ENCODE measurements at regions not wholly inside any gene's neighbourhood (a gene's known extent, or its start where the extent isn't known, plus 50 kb on each side); places are given as distances from the start of the nearest gene placed in this dataset.

GRCh38 chr21:20760221-20760620 lies 238.0 kb upstream of the NCAM2 start:
- TF ChIP-seq, protein P1, sequence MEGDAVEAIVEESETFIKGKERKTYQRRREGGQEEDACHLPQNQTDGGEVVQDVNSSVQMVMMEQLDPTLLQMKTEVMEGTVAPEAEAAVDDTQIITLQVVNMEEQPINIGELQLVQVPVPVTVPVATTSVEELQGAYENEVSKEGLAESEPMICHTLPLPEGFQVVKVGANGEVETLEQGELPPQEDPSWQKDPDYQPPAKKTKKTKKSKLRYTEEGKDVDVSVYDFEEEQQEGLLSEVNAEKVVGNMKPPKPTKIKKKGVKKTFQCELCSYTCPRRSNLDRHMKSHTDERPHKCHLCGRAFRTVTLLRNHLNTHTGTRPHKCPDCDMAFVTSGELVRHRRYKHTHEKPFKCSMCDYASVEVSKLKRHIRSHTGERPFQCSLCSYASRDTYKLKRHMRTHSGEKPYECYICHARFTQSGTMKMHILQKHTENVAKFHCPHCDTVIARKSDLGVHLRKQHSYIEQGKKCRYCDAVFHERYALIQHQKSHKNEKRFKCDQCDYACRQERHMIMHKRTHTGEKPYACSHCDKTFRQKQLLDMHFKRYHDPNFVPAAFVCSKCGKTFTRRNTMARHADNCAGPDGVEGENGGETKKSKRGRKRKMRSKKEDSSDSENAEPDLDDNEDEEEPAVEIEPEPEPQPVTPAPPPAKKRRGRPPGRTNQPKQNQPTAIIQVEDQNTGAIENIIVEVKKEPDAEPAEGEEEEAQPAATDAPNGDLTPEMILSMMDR (IDR thresholded peaks at IDR 0.05; ENCODE audit: borderline replicate concordance, control extremely low read depth, extremely low read depth, insufficient read depth, missing control alignments), result no peak
- DNase-seq (ENCODE audit: low spot score), result no peak
- in situ Hi-C loops (cut with MboI; ENCODE audit: low sequenced_read_pairs, unreplicated experiment), result no loop called here

- in situ Hi-C loops (cut with MboI; ENCODE audit: low sequenced_read_pairs, unreplicated experiment), result no loop called here
Measured at GRCh38 chr21:20774737-20775136, 223.5 kb upstream of the NCAM2 start.

GRCh38 chr21:20779321-20779720 lies 218.9 kb upstream of the NCAM2 start:
- TF ChIP-seq, protein P1 (IDR thresholded peaks at IDR 0.05; ENCODE audit: borderline replicate concordance, control extremely low read depth, extremely low read depth, insufficient read depth, missing control alignments), result no peak
- in situ Hi-C loops (cut with MboI; ENCODE audit: low sequenced_read_pairs, unreplicated experiment), result no loop called here
- no peak for DNase-seq (ENCODE audit: low spot score)

More at GRCh38 chr21:20774737-20775136, 223.5 kb upstream of the NCAM2 start:
- no peak for DNase-seq (ENCODE audit: low spot score)
- TF ChIP-seq, protein P1 (IDR thresholded peaks at IDR 0.05; ENCODE audit: borderline replicate concordance, control extremely low read depth, extremely low read depth, insufficient read depth, missing control alignments), result no peak

DNA sequence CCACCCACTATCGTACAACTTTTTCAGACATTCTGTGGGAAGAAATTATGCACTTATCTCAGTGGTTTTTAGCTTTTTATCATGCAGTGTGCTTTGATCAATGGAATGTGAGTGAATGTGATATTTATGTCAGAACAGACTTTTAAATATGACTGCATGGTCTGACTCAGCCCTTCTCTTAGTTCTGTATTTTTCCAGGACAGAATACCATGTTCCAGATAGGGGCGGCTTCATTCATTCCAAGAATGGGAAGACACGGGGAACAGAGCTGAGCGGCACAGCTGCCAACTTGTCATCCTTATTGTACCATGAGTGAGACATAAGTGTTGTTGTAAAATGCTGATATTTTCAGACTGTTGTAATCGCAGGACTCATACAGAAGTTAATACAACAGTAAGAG lies 214.6 kb upstream of the NCAM2 start:
- in situ Hi-C loops (cut with MboI; ENCODE audit: low sequenced_read_pairs, unreplicated experiment), result no loop called here
- TF ChIP-seq, protein P1 (IDR thresholded peaks at IDR 0.05; ENCODE audit: borderline replicate concordance, control extremely low read depth, extremely low read depth, insufficient read depth, missing control alignments), result no peak
- no peak for DNase-seq (ENCODE audit: low spot score)

DNA sequence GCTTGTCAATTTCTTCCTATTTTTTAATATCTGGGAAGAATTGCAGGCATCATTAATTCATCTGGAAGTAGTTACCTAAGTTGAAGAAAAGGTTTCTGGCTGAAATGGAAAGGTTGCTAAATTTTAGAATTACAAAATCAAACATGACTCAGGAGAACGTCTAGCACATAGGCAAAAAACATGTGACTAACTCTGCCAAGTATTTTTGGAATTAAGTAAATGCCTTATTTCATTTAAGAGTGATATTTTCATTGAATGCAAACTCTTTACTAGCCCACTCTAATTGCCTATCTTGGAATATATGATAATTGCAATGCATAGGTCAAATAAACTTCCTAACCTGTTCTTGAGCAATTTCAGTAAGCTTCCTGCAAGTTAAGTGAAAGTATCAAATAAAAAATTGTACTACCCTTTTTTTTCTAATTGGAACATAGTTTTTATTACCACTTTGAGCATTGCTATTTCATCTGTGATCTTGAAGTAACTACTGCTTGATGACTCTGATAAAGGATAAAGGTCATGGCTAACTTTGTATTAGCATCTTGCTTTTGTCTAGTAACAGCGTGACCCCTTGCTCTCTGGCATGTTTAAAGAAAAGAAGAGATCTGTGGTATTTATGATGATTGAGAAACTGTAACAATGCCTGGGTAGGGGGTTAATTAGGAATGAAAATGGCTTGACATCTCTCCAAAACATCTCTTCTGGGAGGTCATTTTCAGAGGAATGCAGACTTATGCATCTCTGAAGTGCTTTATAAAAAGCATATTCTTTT lies 208.3 kb upstream of the NCAM2 start:
- TF ChIP-seq, protein P1 (IDR thresholded peaks at IDR 0.05; ENCODE audit: borderline replicate concordance, control extremely low read depth, extremely low read depth, insufficient read depth, missing control alignments), result no peak
- in situ Hi-C loops (cut with MboI; ENCODE audit: low sequenced_read_pairs, unreplicated experiment), result no loop called here
- no peak for DNase-seq (ENCODE audit: low spot score)

- TF ChIP-seq, protein P1 (IDR thresholded peaks at IDR 0.05; ENCODE audit: borderline replicate concordance, control extremely low read depth, extremely low read depth, insufficient read depth, missing control alignments), result no peak
- no peak for DNase-seq (ENCODE audit: low spot score)
- in situ Hi-C loops (cut with MboI; ENCODE audit: low sequenced_read_pairs, unreplicated experiment), result no loop called here
Measured at GRCh38 chr21:20800106-20800505, 198.1 kb upstream of the NCAM2 start.
